NCI-H2107 treated with DMSO at 0.1 percent for 48 hours (cell line): ENCODE measurements at regions not wholly inside any gene's neighbourhood (a gene's known extent, or its start where the extent isn't known, plus 50 kb on each side); places are given as distances from the start of the nearest gene placed in this dataset.

Source experiments
- DNase-seq: peaks from one replicate; lab custom pipeline; 2025; ENCODE audit not compliant: unreplicated experiment; lab: John Stamatoyannopoulos, UW

DNA sequence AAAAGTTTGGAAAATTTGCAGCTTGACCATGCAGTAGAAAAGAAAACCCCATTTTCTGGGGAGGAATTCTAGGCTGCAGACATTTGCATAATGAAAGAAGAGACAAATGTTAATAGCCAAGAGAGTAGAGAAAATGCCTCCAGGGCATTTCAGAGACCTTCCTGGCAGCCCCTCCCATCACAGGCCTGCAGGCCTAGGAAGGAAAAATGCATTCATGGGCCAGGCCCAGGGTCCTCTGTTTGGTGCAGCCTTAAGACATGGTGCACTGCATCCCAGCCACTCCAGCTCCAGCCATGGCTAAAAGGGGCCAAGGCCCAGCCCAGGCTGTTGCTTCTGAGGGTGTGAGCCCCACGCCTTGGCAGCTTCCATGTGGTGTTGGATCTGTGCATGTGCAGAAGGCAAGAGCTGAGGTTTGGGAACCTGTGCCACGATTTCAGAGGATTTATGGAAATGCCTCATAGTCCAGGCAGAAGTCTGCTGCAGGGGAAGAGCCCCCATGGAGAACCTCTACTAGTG is 75.0 kb upstream of the OR13F1 start:
- no peak for DNase-seq

DNA sequence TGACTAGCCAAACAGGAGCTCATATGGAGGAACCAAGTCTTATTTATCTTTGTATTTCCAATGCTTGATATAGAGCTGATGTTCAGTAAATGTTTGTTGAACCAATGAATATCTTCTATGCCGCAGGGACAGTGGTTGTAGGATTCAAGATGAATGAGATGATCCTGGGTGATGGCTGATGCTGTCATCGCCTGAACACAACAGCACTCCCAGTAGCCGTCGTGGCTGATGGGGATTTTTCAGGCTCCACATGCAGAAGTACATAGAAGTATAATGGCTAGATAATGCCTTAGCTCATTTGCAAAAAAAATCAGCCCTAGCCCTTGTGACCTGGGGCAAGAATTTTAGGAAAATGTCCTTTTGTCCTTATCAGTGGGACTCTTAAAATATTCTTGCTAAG is 69.0 kb upstream of the OR13F1 start:
- no peak for DNase-seq

DNA sequence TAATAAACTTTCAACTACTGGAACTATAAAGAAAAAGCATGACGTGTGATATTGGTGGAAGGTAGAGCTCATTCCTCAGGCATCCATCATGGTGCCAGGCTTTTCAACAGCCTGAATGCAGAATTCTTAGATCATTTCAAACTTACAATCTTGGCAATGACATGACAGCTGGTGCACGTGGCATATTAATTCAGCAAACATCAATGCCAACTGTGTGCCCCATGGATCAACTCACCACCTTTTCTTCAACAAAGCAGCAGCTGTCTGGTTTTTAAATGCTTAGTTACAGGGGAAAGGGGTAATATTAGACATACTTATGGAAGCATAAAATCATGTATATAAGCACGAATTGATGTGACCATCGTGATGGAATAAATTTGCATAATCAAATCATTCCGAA is 56.0 kb upstream of the OR13F1 start:
- DNase-seq = no peak
